K562 (cell line): ENCODE measurements at regions not wholly inside any gene's neighbourhood (a gene's known extent, or its start where the extent isn't known, plus 50 kb on each side); places are given as distances from the start of the nearest gene placed in this dataset.

Source experiments
- ATAC-seq: fragments of 200-7000 bp; cut with Tn5 transposase; 3 replicates; pipeline ENCODE4 v1.9.1; 2020; ENCODE audit warnings: moderate library complexity
- BruUV-seq: library from RNA; stranded (reverse); fragments of 400-500 nt; replicated peaks from 2 replicates; lab custom pipeline; 2021; lab: Mats Ljungman, UMichigan
- CTCF ChIA-PET: fragments of 300-600 bp; formaldehyde crosslinking; extraction: SDS; loops from one replicate; lab custom pipeline; 2021; ENCODE audit warnings: low intra/inter-chr PET ratio; lab: Yijun Ruan, JAX
- POLR2A ChIA-PET: fragments of 300-600, 350-650 bp; sonication (Branson Sonifier 250); formaldehyde crosslinking; extraction: SDS; loops from one replicate; lab custom pipeline; 2021; ENCODE audit warnings: antibody characterized with exemption, inconsistent platforms; lab: Yijun Ruan, JAX
- DNase-seq, 4 experiments: peaks; one replicate each; pipeline versions ENCODE4 v3.0.0 to v3.0.0-alpha.2; 2011 to 2018; ENCODE audit warnings: low spot score in 3 of 4, mixed read lengths in 3 of 4; ENCODE audit errors: extremely low read depth in 1 of 4
- FAIRE-seq: peaks from 2 replicates; lab custom pipeline; 2011; peaks lifted over from hg19 to GRCh38; lab: Jason Lieb, UNC
- H2AFZ ChIP-seq: 2 replicates; pipeline ENCODE4 v1.6.0; 2011; ENCODE audit warnings: low read depth, low read length, control low read depth, inconsistent platforms
- H3K27ac ChIP-seq: fragments of 200-600 bp; 3 replicates; pipeline ENCODE4 v1.8.0; 2011; ENCODE audit warnings: low read depth, mild to moderate bottlenecking, control low read depth, inconsistent platforms, low read length, moderate library complexity, mixed read lengths; ENCODE audit errors: extremely low read depth
- H3K27me3 ChIP-seq, 2 experiments: fragments of 300-600 bp in 1 of 2; 2 replicates in 1 of 2; 3 replicates in 1 of 2; pipeline versions ENCODE4 v1.6.0 to v1.8.0; 2011; ENCODE audit warnings: inconsistent platforms in 2 of 2, low read length in 2 of 2, mild to moderate bottlenecking in 1 of 2, mixed read lengths in 1 of 2, moderate library complexity in 1 of 2; ENCODE audit not compliant: control insufficient read depth in 2 of 2, insufficient read depth in 2 of 2
- H3K36me3 ChIP-seq: fragments of 300-600 bp; 3 replicates; pipeline ENCODE4 v1.8.0; 2011; ENCODE audit warnings: mild to moderate bottlenecking, low read length, inconsistent platforms; ENCODE audit not compliant: control insufficient read depth, insufficient read depth
- H3K4me1 ChIP-seq, 2 experiments: fragments of 200-600 bp in 1 of 2; replicated peaks in 1 of 2; 2 replicates in 1 of 2; 3 replicates in 1 of 2; pipeline versions ENCODE4 v1.5.1 to v1.8.0; 2011; ENCODE audit warnings: inconsistent platforms in 2 of 2, low read length in 2 of 2, mild to moderate bottlenecking in 1 of 2, mixed read lengths in 1 of 2, moderate library complexity in 1 of 2; ENCODE audit not compliant: control insufficient read depth in 2 of 2, insufficient read depth in 2 of 2
- H3K4me2 ChIP-seq: 2 replicates; pipeline ENCODE4 v1.6.1; 2011; ENCODE audit warnings: low read length, control low read depth, inconsistent platforms, mixed read lengths; ENCODE audit not compliant: insufficient read depth
- H3K4me3 ChIP-seq: fragments of 200-600 bp; sonication (generic), shearing (Covaris generic); 2 replicates; pipeline ENCODE4 v1.5.1; 2016; ENCODE audit warnings: control low read depth, inconsistent platforms
- H3K79me2 ChIP-seq: fragments of 200-600 bp; 3 replicates; pipeline ENCODE4 v1.8.0; 2011; ENCODE audit warnings: low read length, inconsistent platforms; ENCODE audit not compliant: control insufficient read depth, insufficient read depth
- H3K9ac ChIP-seq, 2 experiments: 2 replicates each; pipeline versions ENCODE4 v1.6.0 to v1.6.1; 2011; ENCODE audit warnings: low read depth in 2 of 2, low read length in 2 of 2, control low read depth in 1 of 2, inconsistent platforms in 1 of 2, mild to moderate bottlenecking in 1 of 2, mixed read lengths in 1 of 2; ENCODE audit not compliant: insufficient read depth in 1 of 2
- H3K9me1 ChIP-seq: one replicate; pipeline ENCODE4 v1.6.0; 2011; ENCODE audit warnings: inconsistent platforms, mild to moderate bottlenecking, low read length, moderate library complexity; ENCODE audit not compliant: control insufficient read depth, insufficient read depth
- H3K9me3 ChIP-seq: replicated peaks from 2 replicates; pipeline ENCODE4 v1.5.1; 2011; ENCODE audit warnings: low read depth, low read length, inconsistent platforms; ENCODE audit not compliant: control insufficient read depth, insufficient read depth
- H4K20me1 ChIP-seq: replicated peaks from 2 replicates; pipeline ENCODE4 v1.6.1; 2011; ENCODE audit warnings: low read length, inconsistent platforms, mixed read lengths; ENCODE audit not compliant: control insufficient read depth, insufficient read depth
- CCNT2 ChIP-seq: IDR thresholded peaks from 2 replicates; pipeline ENCODE4 v1.6.1; 2011; ENCODE audit warnings: borderline replicate concordance, low read depth, mild to moderate bottlenecking, moderate library complexity, mixed read lengths, low read length; ENCODE audit not compliant: insufficient read length; ENCODE audit errors: extremely low read depth
- ESRRB ChIP-seq: fragments of 250-450 bp; sonication (Bioruptor Pico); IDR thresholded peaks from 2 replicates; pipeline ENCODE4 v1.5.0; 2020; ENCODE audit warnings: mild to moderate bottlenecking, moderate library complexity, borderline replicate concordance
- MBD1 ChIP-seq: fragments of 250-450 bp; sonication (Bioruptor Pico); IDR thresholded peaks from 2 replicates; pipeline ENCODE4 v1.8.0; 2022; ENCODE audit warnings: inconsistent platforms
- SIN3A ChIP-seq, 2 experiments: fragments of 150-350 bp in 1 of 2; IDR thresholded peaks; 2 replicates each; pipeline ENCODE4 v1.6.1; 2011 to 2016; ENCODE audit warnings: borderline replicate concordance in 2 of 2, low read depth in 2 of 2, low read length in 2 of 2, mild to moderate bottlenecking in 2 of 2, moderate library complexity in 2 of 2; ENCODE audit not compliant: control insufficient read depth in 1 of 2
- SMC3 ChIP-seq: conservative IDR thresholded peaks from 2 replicates; pipeline ENCODE4 v1.6.1; 2011; ENCODE audit warnings: low read depth, low read length, improper control_type of control experiment; ENCODE audit not compliant: insufficient read depth
- TAF9B ChIP-seq: fragments of 450-650 bp; IDR thresholded peaks from 2 replicates; pipeline ENCODE4 v1.6.1; 2018; ENCODE audit warnings: mild to moderate bottlenecking; ENCODE audit not compliant: partially characterized antibody
- ZNF354B ChIP-seq: fragments of 250-450 bp; sonication (Bioruptor Pico); IDR thresholded peaks from 2 replicates; pipeline ENCODE4 v1.4.0; 2020
- WGBS: fragments of 100-300 bp; shearing (Covaris generic); methylation state at CpG from one replicate; pipeline ENCODE4 v1.1.6; 2016; ENCODE audit warnings: low coverage, mixed read lengths; ENCODE audit not compliant: insufficient coverage; ENCODE audit errors: missing lambda C conversion rate; 5-methylcytosine and 5-hydroxymethylcytosine counted together
- in situ Hi-C: fragments of 300-500 bp; cut with MboI; formaldehyde crosslinking; loops from 4 replicates; pipeline ENCODE4 v1.15.0; 2018; ENCODE audit warnings: inconsistent platforms, mixed read lengths
- intact Hi-C: fragments of 100-400 bp; cut with micrococcal nuclease; formaldehyde crosslinking; loops from 2 replicates; pipeline ENCODE4 v1.14.2; 2022

- no peak for FAIRE-seq
- Histone ChIP-seq H3K79me2 (no peaks in the 10 kb centered on the region), H3K4me3 (no peak overlapping the region), H3K9ac (no peak overlapping the region), H3K9me1 (no peaks in the 10 kb centered on the region), H3K27me3 (no peaks in the 10 kb centered on the region), H4K20me1 (no peaks in the 10 kb centered on the region), H3K9me3 (no peaks in the 10 kb centered on the region), H3K27ac (no peak overlapping the region), H2AFZ (no peak overlapping the region), H3K4me2 (no peak overlapping the region), H3K36me3 (no peaks in the 10 kb centered on the region), H3K4me1 (no peaks in the 10 kb centered on the region)
- POLR2A ChIA-PET: no interaction called here
- BruUV-seq: no TSS peak
- intact Hi-C loops (no loop called here), in situ Hi-C loops (no loop called here)
- DNase-seq: no peak
- CTCF ChIA-PET: no interaction called here
- ATAC-seq: no peak
- TF ChIP-seq ESRRB (CRISPR knock-in tag): no peak
- no peak for TF ChIP-seq TAF9B
- TF ChIP-seq ZNF354B (CRISPR knock-in tag): no peak
- TF ChIP-seq MBD1 (CRISPR knock-in tag): no peak
- no peak for TF ChIP-seq SIN3A (IDR thresholded peaks at IDR 0.05; ENCODE audit: borderline replicate concordance in 2 of 2, control insufficient read depth in 1 of 2, low read depth in 2 of 2, low read length in 2 of 2)
- no peak for TF ChIP-seq CCNT2
- TF ChIP-seq SMC3: no peak
- 61% methylated on average over 6 of the region's 6 CpGs for WGBS
Observed at GRCh38 chr2:208984376-208985090, 439.3 kb upstream of the MAP2 start.
